ENCODE measurements at regions not wholly inside any gene's neighbourhood (a gene's known extent, or its start where the extent isn't known, plus 50 kb on each side); places are given as distances from the start of the nearest gene placed in this dataset.

DNA sequence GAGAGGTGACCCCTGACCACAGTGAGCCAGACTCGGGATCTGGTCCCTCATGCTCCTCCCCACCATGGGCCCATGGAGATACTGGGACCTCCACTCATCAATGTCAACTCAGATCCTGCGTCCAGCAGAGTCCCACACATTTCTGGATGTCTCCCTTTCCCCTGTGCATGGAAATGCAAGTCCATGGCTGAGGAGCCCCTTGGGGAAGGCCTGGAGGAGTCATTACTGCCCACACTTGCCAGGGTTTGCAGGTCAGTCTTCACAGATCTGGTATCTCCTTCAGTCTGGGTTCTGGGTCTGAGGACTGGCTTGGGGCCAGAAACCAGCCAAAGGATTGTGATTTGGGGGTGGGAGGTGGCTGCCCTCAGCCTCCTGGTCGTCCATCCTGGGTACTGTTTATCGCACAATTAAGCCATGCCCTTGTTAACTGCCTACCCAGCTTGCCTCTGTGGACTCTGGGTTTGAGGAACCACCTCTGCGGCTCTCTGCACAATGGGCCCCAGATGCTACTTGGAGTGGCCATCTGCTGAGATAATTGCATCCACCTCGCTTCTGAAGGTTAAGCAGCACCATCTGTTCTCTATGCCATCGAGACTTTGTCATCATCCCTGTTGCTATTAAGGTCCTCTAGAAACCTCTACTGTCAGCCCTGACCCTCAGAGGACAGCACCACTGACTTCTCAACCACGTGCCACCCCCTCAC lies 49.9 kb upstream of the KLF13 start:
- CTCF ChIA-PET, result interaction anchor here (1.2 to 1.6 kb wide), 3 partner anchors 11 to 15 kb away, joined by 3 to 6 read pairs (median 5); no protein-coding TSS in a partner anchor
- no peak for DNase-seq (ENCODE audit: extremely low spot score)
- TF ChIP-seq, protein P1, sequence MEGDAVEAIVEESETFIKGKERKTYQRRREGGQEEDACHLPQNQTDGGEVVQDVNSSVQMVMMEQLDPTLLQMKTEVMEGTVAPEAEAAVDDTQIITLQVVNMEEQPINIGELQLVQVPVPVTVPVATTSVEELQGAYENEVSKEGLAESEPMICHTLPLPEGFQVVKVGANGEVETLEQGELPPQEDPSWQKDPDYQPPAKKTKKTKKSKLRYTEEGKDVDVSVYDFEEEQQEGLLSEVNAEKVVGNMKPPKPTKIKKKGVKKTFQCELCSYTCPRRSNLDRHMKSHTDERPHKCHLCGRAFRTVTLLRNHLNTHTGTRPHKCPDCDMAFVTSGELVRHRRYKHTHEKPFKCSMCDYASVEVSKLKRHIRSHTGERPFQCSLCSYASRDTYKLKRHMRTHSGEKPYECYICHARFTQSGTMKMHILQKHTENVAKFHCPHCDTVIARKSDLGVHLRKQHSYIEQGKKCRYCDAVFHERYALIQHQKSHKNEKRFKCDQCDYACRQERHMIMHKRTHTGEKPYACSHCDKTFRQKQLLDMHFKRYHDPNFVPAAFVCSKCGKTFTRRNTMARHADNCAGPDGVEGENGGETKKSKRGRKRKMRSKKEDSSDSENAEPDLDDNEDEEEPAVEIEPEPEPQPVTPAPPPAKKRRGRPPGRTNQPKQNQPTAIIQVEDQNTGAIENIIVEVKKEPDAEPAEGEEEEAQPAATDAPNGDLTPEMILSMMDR (IDR thresholded peaks at IDR 0.05; ENCODE audit: control extremely low read depth, extremely low read depth, low read depth, missing control alignments), result no peak
- POLR2A ChIA-PET, result no interaction called here
